ENCODE measurements at regions not wholly inside any gene's neighbourhood (a gene's known extent, or its start where the extent isn't known, plus 50 kb on each side); places are given as distances from the start of the nearest gene placed in this dataset.

- TF ChIP-seq STAT6 (CRISPR knock-in tag; IDR thresholded peaks at IDR 0.05; ENCODE audit: borderline replicate concordance) (no peak), NCOR1 (IDR thresholded peaks at IDR 0.05; ENCODE audit: borderline replicate concordance, low read length) (no peak), HNF1B (CRISPR knock-in tag; IDR thresholded peaks at IDR 0.05) (no peak), GZF1 (CRISPR knock-in tag; IDR thresholded peaks at IDR 0.05) (no peak), KDM5A (IDR thresholded peaks at IDR 0.05; ENCODE audit: borderline replicate concordance, low read length) (no peak)
Observed at GRCh38 chr13:97736436-97736835, 217.0 kb upstream of the IPO5 start (continued).

- WGBS (ENCODE audit: low lambda C conversion rate), result 34% methylated on average over 2 of the region's 2 CpGs
- H3K4me1 ChIP-seq (ENCODE audit: insufficient read depth, low read length), result no peaks in the 10 kb centered on the region
- no TSS peak for BruUV-seq (replicated peaks)
- no peaks in the 10 kb centered on the region for H3K36me3 ChIP-seq (replicated peaks in 1 of 2; ENCODE audit: control insufficient read depth in 1 of 2, insufficient read depth in 2 of 2, low read length in 2 of 2)
- no peak overlapping the region for H3K4me2 ChIP-seq (ENCODE audit: low read depth, low read length)
- H4K20me1 ChIP-seq (ENCODE audit: insufficient read depth, low read length), result no peaks in the 10 kb centered on the region
- no peak overlapping the region for H3K4me3 ChIP-seq (replicated peaks in 1 of 3; ENCODE audit: insufficient read depth in 1 of 3, low read depth in 2 of 3, low read length in 3 of 3)
- no peak for FAIRE-seq
- ChIA-PET CTCF (ENCODE audit: low intra/inter-chr PET ratio, low total read pairs) (no interaction called here), POLR2A (no interaction called here)
- intact Hi-C loops (cut with micrococcal nuclease; ENCODE audit: unreplicated experiment) (no loop called here), in situ Hi-C loops (cut with HindIII; ENCODE audit: extremely low pct_ligation_motif_present, low pct_unique_long_range_greater_than_20kb) (no loop called here)
- no peaks in the 10 kb centered on the region for H3K79me2 ChIP-seq (ENCODE audit: insufficient read depth, low read length)
- no peak for ATAC-seq
- no peaks in the 10 kb centered on the region for H3K9me3 ChIP-seq (ENCODE audit: low read length)
- H3K27me3 ChIP-seq (ENCODE audit: control insufficient read depth in 1 of 2, insufficient read depth in 2 of 2, low read length in 2 of 2), result peaks cover 0 to 5% of the 10 kb centered on the region in 2 experiments; a peak in 1 of 5 replicates
- no peak for TF ChIP-seq REPIN1 (CRISPR knock-in tag; IDR thresholded peaks at IDR 0.05; ENCODE audit: borderline replicate concordance, low read depth)
- H3K9ac ChIP-seq (ENCODE audit: insufficient read depth, low read depth, low read length), result no peak overlapping the region
- no peak for DNase-seq (ENCODE audit: low spot score)
- no peak overlapping the region for H2AFZ ChIP-seq (ENCODE audit: low read length)
- H3K27ac ChIP-seq (ENCODE audit: extremely low read length, insufficient read depth, low read length), result no peak overlapping the region
Observed at GRCh38 chr13:97742084-97742483, 211.4 kb upstream of the IPO5 start.
